K562 (cell line): ENCODE measurements at regions not wholly inside any gene's neighbourhood (a gene's known extent, or its start where the extent isn't known, plus 50 kb on each side); places are given as distances from the start of the nearest gene placed in this dataset.
"Not testable (repeated sequence)": the region's sequence is repeated elsewhere in the genome, so short reads cannot be mapped to it uniquely, and the experiment has no call there.

Experiments
- BMI1 ChIP-seq: fragments of 150-350 bp; IDR thresholded peaks from 2 replicates; pipeline ENCODE4 v1.6.1; 2014; ENCODE audit warnings: low read length
- ELK1 ChIP-seq: sonication (generic); formaldehyde crosslinking; IDR thresholded peaks from 2 replicates; pipeline ENCODE4 v1.8.1; 2022; ENCODE audit warnings: missing genetic modification reagents
- FOXP1 ChIP-seq: sonication (generic); formaldehyde crosslinking; IDR thresholded peaks from 2 replicates; pipeline ENCODE4 v1.8.0; 2022; ENCODE audit warnings: mild to moderate bottlenecking, missing genetic modification reagents
- GTF2A2 ChIP-seq: IDR thresholded peaks from 2 replicates; pipeline ENCODE4 v1.6.1; 2016; ENCODE audit warnings: mild to moderate bottlenecking, missing genetic modification characterization, missing compliant biosample characterization
- PREB ChIP-seq: sonication (generic); formaldehyde crosslinking; IDR thresholded peaks from 2 replicates; pipeline ENCODE4 v1.8.1; 2023; ENCODE audit warnings: mild to moderate bottlenecking, missing genetic modification reagents
- PRMT5 ChIP-seq: sonication (generic); formaldehyde crosslinking; IDR thresholded peaks from 2 replicates; pipeline ENCODE4 v1.5.0; 2020; ENCODE audit warnings: missing genetic modification reagents
- RCOR1 ChIP-seq, 2 experiments: IDR thresholded peaks; 2 replicates each; pipeline ENCODE4 v1.6.1; 2012; ENCODE audit warnings: low read depth in 2 of 2, low read length in 2 of 2, borderline replicate concordance in 1 of 2, improper control_type of control experiment in 1 of 2
- TEAD1 ChIP-seq, 2 experiments: fragments of 450-650 bp in 1 of 2; sonication (generic) in 1 of 2; formaldehyde crosslinking; IDR thresholded peaks; 2 replicates each; pipeline versions ENCODE4 v1.4.0 to v1.8.0; 2020 to 2022; ENCODE audit warnings: mild to moderate bottlenecking in 2 of 2, missing genetic modification reagents in 1 of 2
- TEAD4 ChIP-seq, 2 experiments: sonication (generic) in 1 of 2; formaldehyde crosslinking in 1 of 2; IDR thresholded peaks; 2 replicates each; pipeline versions ENCODE4 v1.6.1 to v1.8.0; 2012 to 2022; ENCODE audit warnings: borderline replicate concordance in 1 of 2, inconsistent platforms in 1 of 2, low read length in 1 of 2, mild to moderate bottlenecking in 1 of 2, missing genetic modification reagents in 1 of 2
- ZBTB1 ChIP-seq: sonication (generic); formaldehyde crosslinking; IDR thresholded peaks from 2 replicates; pipeline ENCODE4 v1.8.1; 2023; ENCODE audit warnings: missing genetic modification reagents, low read depth, mild to moderate bottlenecking, borderline replicate concordance
- ZNF253 ChIP-seq: fragments of 250-450 bp; sonication (Bioruptor Pico); conservative IDR thresholded peaks from 2 replicates; pipeline ENCODE4 v1.6.1; 2021; ENCODE audit warnings: mild to moderate bottlenecking
- ZNF263 ChIP-seq: sonication (generic); formaldehyde crosslinking; IDR thresholded peaks from 2 replicates; pipeline ENCODE4 v1.8.0; 2022; ENCODE audit warnings: mild to moderate bottlenecking, missing genetic modification reagents, borderline replicate concordance
- ZNF717 ChIP-seq: fragments of 250-450 bp; sonication (Bioruptor Pico); IDR thresholded peaks from 2 replicates; pipeline ENCODE4 v1.5.0; 2021

- TF ChIP-seq TEAD4 (IDR thresholded peaks at IDR 0.05; ENCODE audit: low read length); TEAD4 (CRISPR knock-in tag; IDR thresholded peaks at IDR 0.05; ENCODE audit: borderline replicate concordance); RCOR1 (IDR thresholded peaks at IDR 0.05; ENCODE audit: borderline replicate concordance in 1 of 2, low read depth in 2 of 2, low read length in 2 of 2); ZBTB1; ZNF253 (CRISPR knock-in tag); ELK1; PRMT5; ZNF263 (CRISPR knock-in tag); BMI1; PREB (CRISPR knock-in tag); GTF2A2 (tag); FOXP1; ZNF717 (CRISPR knock-in tag); TEAD1 (CRISPR knock-in tag; IDR thresholded peaks at IDR 0.05): not testable (repeated sequence)
These were observed 219.1 kb upstream of the HSFY2 start for GRCh38 chrY:18992684-18993083.
